HUDEP-2 (cell line): ENCODE measurements at regions not wholly inside any gene's neighbourhood (a gene's known extent, or its start where the extent isn't known, plus 50 kb on each side); places are given as distances from the start of the nearest gene placed in this dataset.
"Not testable (repeated sequence)": the region's sequence is repeated elsewhere in the genome, so short reads cannot be mapped to it uniquely, and the experiment has no call there.

Experiments used
- DNase-seq, 76 experiments: peaks; one replicate each; lab custom pipeline; 2025; ENCODE audit not compliant: unreplicated experiment in 76 of 76; lab: John Stamatoyannopoulos, UW

GRCh38 chr2:36238106-36238505 is 117.5 kb upstream of the CRIM1 start:
- no peak for DNase-seq

GRCh38 chr2:36235882-36236281 is 119.7 kb upstream of the CRIM1 start:
- DNase-seq, result no peak

GRCh38 chr2:36235426-36235825 is 120.2 kb upstream of the CRIM1 start:
- no peak for DNase-seq

- no peak for DNase-seq
Measured at GRCh38 chr2:36223259-36223658, 132.3 kb upstream of the CRIM1 start.

DNA sequence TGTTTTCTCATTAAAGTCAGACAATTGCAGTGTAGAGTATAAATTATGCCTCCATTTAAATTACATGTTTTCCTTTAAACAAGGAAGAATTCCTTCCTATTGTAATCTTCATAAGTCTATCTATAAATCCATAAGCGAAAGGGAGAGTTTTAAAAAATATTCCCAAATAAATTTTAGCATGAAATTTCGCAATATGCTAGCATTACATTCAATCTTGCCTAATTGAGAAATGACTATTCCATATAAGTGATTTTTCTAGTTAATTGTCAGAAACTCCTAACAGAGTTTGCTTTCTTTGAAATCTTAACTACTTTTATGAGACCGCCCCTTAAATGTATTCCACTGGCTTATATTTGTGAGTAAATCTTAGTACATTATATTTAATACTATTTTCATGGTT is 133.1 kb upstream of the CRIM1 start:
- DNase-seq, result no peak

- no peak for DNase-seq
Measured at GRCh38 chr2:36214691-36215090, 140.9 kb upstream of the CRIM1 start.

DNA sequence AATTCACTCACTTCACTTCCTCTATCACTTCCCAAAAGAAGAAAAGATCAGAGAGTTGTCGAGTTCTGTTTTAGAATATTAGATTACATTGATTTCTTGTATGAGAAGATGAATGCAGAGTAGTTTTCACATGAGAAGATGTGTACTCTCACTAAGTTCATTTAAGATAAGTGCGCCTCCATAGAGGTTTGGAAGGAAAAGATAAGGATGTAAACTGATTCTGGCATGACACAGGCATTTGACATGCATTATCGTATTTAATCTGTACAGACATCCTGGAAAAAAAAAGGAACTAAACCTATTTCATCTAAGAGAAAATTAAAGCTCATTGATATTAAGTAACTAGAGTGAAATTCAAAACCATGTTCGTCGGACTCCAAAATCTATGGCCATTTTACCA is 152.2 kb upstream of the CRIM1 start:
- peak in 8 of 76 experiments; percentile 1 to 39 (median 8) for DNase-seq

- no peak for DNase-seq
Measured at GRCh38 chr2:36197181-36197971, 158.2 kb upstream of the CRIM1 start.

DNA sequence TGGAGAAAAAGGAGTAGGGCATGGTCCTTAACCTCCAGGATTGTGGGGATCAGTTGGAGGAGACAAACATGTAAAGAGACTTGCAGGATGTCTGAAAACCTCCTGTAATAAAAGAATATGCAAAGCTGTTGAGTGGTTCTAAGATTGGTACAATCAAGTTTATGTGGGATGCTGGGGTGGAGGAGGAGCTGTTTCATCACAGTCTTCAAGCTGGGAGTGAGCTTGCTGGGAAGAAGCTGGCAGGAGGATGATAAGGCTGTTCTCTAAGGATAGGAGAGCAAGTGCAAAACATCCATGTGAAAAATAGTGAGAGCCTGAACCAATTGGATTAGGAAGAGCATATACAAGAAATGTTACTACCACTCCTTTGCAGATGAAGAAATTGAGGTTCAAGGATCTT is 161.9 kb upstream of the CRIM1 start:
- no peak for DNase-seq

- DNase-seq, result no peak
Measured at GRCh38 chr2:36192983-36193382, 162.6 kb upstream of the CRIM1 start.

DNA sequence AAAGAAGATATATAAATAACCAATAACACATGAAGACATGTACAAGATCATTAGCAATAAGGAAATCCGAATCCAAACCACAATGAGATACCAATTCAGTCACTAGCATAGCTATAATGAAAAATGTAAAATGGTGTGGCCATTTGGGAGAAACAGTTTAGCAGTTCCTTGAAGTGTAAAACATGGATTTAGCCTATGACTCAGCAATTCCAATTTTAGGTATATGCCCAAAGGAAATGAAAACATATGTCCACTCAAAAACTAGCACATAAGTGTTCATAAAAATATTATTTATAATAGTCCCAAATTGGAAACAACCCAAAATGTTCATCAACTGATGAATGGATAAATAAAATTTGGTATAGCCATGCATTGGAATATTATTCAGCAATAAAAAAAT is 165.5 kb upstream of the CRIM1 start:
- DNase-seq, result no peak

GRCh38 chr2:36185624-36186023 is 170.0 kb upstream of the CRIM1 start:
- DNase-seq, result no peak

- DNase-seq, result no peak
Measured at GRCh38 chr2:36184848-36185247, 170.7 kb upstream of the CRIM1 start.

- not testable (repeated sequence) for DNase-seq
Measured at GRCh38 chr2:36180789-36181482, 174.6 kb upstream of the CRIM1 start.

DNA sequence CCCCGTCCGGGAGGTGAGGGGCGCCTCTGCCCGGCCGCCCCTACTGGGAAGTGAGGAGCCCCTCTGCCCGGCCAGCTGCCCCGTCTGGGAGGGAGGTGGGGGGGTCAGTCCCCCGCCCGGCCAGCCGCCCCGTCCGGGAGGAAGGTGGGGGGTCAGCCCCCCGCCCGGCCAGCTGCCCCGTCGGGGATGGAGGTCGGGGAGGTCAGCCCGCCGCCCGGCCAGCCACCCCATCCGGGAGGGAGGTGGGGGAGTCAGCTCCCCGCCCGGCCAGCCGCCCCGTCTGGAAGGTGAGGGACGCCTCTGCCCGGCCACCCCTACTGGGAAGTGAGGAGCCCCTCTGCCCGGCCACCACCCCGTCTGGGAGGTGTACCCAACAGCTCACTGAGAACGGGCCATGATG is 175.3 kb upstream of the CRIM1 start:
- DNase-seq, result not testable (repeated sequence)

- DNase-seq, result not testable (repeated sequence)
Measured at GRCh38 chr2:36179668-36180269, 175.8 kb upstream of the CRIM1 start.

- DNase-seq, result no peak
Measured at GRCh38 chr2:36178384-36178783, 177.2 kb upstream of the CRIM1 start.

GRCh38 chr2:36177282-36177681 is 178.3 kb upstream of the CRIM1 start:
- no peak for DNase-seq

GRCh38 chr2:36174920-36175319 is 180.7 kb upstream of the CRIM1 start:
- no peak for DNase-seq

GRCh38 chr2:36173760-36174404 is 181.7 kb upstream of the CRIM1 start:
- DNase-seq, result no peak

DNA sequence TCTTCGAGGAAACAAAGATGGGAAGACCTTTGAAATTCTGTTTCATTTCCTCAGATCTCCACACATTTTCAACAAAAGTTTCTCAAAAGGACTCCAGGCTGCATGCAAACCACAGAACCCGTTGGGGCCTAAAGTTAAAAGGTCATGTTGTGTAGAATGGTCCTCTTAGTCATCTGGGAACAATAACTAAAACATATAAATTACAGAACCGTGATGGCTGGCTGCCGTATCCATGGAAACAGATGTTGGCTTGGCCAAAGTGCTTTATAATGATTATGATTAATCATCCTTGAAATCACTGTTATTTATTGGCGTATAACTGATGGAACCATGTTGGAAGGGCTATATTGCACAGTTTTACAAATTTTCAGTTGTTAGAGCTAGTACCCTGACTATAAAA is 182.8 kb upstream of the CRIM1 start:
- no peak for DNase-seq
